ENCODE measurements at regions not wholly inside any gene's neighbourhood (a gene's known extent, or its start where the extent isn't known, plus 50 kb on each side); places are given as distances from the start of the nearest gene placed in this dataset.

GRCh38 chr4:22203711-22204011 lies 255.1 kb upstream of the KCNIP4 start:
- Histone ChIP-seq H3K79me2 (ENCODE audit: control insufficient read depth, insufficient read depth, low read length) (no peaks in the 10 kb centered on the region), H3K27me3 (ENCODE audit: control insufficient read depth in 2 of 2, insufficient read depth in 2 of 2, low read length in 2 of 2) (no peaks in the 10 kb centered on the region), H3K9me3 (replicated peaks; ENCODE audit: control insufficient read depth, insufficient read depth, low read depth, low read length) (no peaks in the 10 kb centered on the region), H3K36me3 (ENCODE audit: control insufficient read depth, insufficient read depth, low read length) (no peaks in the 10 kb centered on the region), H3K9me1 (ENCODE audit: control insufficient read depth, insufficient read depth, low read length) (no peaks in the 10 kb centered on the region), H2AFZ (ENCODE audit: low read depth, low read length) (no peak overlapping the region), H3K4me3 (no peak overlapping the region), H4K20me1 (replicated peaks; ENCODE audit: control insufficient read depth, insufficient read depth, low read length) (no peaks in the 10 kb centered on the region), H3K27ac (ENCODE audit: extremely low read depth, low read depth, low read length) (no peak overlapping the region), H3K4me2 (ENCODE audit: insufficient read depth, low read length) (no peak overlapping the region), H3K9ac (ENCODE audit: insufficient read depth in 1 of 2, low read depth in 2 of 2, low read length in 2 of 2) (no peak overlapping the region), H3K4me1 (replicated peaks in 1 of 2; ENCODE audit: control insufficient read depth in 2 of 2, insufficient read depth in 2 of 2, low read length in 2 of 2) (no peaks in the 10 kb centered on the region)
- FAIRE-seq (no peak), ATAC-seq (no peak), DNase-seq (ENCODE audit: extremely low read depth in 1 of 4, low spot score in 3 of 4) (no peak)
- intact Hi-C loops (cut with micrococcal nuclease) (no loop called here), in situ Hi-C loops (cut with MboI) (no loop called here)
- BruUV-seq (replicated peaks) = no TSS peak
- POLR2A ChIA-PET = no interaction called here
- CTCF ChIA-PET (ENCODE audit: low intra/inter-chr PET ratio) = no interaction called here
- no peak for TF ChIP-seq PURB (CRISPR knock-in tag; IDR thresholded peaks at IDR 0.05; ENCODE audit: low read depth)
- TF ChIP-seq NCOR1 (IDR thresholded peaks at IDR 0.05) = no peak
- no peak for TF ChIP-seq ZKSCAN1 (IDR thresholded peaks at IDR 0.05; ENCODE audit: low read depth, low read length)
- TF ChIP-seq THAP7 (CRISPR knock-in tag; IDR thresholded peaks at IDR 0.05) = no peak
- no peak for TF ChIP-seq HNRNPLL (IDR thresholded peaks at IDR 0.05; ENCODE audit: low read depth, low read length, poor library complexity, severe bottlenecking)
- no peak for TF ChIP-seq ZBTB49 (CRISPR knock-in tag; IDR thresholded peaks at IDR 0.05; ENCODE audit: borderline replicate concordance)
- TF ChIP-seq ZFP91 (CRISPR knock-in tag; IDR thresholded peaks at IDR 0.05) = no peak
- TF ChIP-seq RAD21 (CRISPR knock-in tag; conservative IDR thresholded peaks at IDR 0.05 in 1 of 2, IDR thresholded peaks at IDR 0.05 in 1 of 2) = no peak
- no peak for TF ChIP-seq CEBPG (CRISPR knock-in tag; IDR thresholded peaks at IDR 0.05)
- no peak for TF ChIP-seq CEBPG (tag; conservative IDR thresholded peaks at IDR 0.05 in 1 of 2, IDR thresholded peaks at IDR 0.05 in 1 of 2)
- TF ChIP-seq PPARD (CRISPR knock-in tag; IDR thresholded peaks at IDR 0.05) = no peak
- no peak for TF ChIP-seq FOXK1 (CRISPR knock-in tag; IDR thresholded peaks at IDR 0.05; ENCODE audit: borderline replicate concordance)
- no peak for TF ChIP-seq CREB3 (tag; conservative IDR thresholded peaks at IDR 0.05; ENCODE audit: low read depth)
- 0% methylated on average over 1 of the region's 1 CpG for WGBS (ENCODE audit: insufficient coverage, low coverage, missing lambda C conversion rate)

All from K562 (cell line).